Lower leg skin (tissue), 3 donors: ENCODE measurements at regions not wholly inside any gene's neighbourhood (a gene's known extent, or its start where the extent isn't known, plus 50 kb on each side); places are given as distances from the start of the nearest gene placed in this dataset.

ENCODE experiments used
- POLR2A ChIP-seq, 2 donors: fragments of 450-650 bp; IDR thresholded peaks; one replicate each; pipeline ENCODE4 v1.6.1; 2016 to 2017; ENCODE audit warnings: antibody characterized with exemption in 2 of 2, mild to moderate bottlenecking in 1 of 2, moderate library complexity in 1 of 2
- TF ChIP-seq, protein P1 (sequence below), 3 donors: fragments of 450-650 bp; IDR thresholded peaks; one replicate each; pipeline ENCODE4 v1.5.1; 2016; ENCODE audit warnings: antibody characterized with exemption in 3 of 3, mild to moderate bottlenecking in 3 of 3, moderate library complexity in 2 of 3

DNA sequence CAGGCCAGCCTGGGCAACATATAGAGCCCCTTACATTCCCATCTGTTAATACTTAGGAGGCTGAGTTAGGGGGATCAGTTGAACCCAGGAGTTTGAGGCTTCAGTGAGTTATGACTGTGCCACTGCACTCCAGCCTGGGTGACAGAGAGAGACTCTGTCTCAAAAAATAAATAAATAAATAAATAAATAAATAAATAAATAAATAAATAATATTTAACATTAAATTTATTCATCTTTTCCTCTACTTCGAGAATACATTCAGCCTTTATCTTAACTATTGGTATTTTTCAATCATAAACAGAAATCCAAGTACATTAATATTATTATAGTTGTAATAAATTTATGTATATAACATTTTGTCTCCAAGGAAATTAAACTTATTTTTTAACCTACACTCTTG is 1227.7 kb upstream of the GJE1 start:
- TF ChIP-seq, protein P1, sequence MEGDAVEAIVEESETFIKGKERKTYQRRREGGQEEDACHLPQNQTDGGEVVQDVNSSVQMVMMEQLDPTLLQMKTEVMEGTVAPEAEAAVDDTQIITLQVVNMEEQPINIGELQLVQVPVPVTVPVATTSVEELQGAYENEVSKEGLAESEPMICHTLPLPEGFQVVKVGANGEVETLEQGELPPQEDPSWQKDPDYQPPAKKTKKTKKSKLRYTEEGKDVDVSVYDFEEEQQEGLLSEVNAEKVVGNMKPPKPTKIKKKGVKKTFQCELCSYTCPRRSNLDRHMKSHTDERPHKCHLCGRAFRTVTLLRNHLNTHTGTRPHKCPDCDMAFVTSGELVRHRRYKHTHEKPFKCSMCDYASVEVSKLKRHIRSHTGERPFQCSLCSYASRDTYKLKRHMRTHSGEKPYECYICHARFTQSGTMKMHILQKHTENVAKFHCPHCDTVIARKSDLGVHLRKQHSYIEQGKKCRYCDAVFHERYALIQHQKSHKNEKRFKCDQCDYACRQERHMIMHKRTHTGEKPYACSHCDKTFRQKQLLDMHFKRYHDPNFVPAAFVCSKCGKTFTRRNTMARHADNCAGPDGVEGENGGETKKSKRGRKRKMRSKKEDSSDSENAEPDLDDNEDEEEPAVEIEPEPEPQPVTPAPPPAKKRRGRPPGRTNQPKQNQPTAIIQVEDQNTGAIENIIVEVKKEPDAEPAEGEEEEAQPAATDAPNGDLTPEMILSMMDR (IDR thresholded peaks at IDR 0.05): no peak
- no peak for TF ChIP-seq POLR2A (IDR thresholded peaks at IDR 0.05)
